ENCODE measurements at regions not wholly inside any gene's neighbourhood (a gene's known extent, or its start where the extent isn't known, plus 50 kb on each side); places are given as distances from the start of the nearest gene placed in this dataset.

DNA sequence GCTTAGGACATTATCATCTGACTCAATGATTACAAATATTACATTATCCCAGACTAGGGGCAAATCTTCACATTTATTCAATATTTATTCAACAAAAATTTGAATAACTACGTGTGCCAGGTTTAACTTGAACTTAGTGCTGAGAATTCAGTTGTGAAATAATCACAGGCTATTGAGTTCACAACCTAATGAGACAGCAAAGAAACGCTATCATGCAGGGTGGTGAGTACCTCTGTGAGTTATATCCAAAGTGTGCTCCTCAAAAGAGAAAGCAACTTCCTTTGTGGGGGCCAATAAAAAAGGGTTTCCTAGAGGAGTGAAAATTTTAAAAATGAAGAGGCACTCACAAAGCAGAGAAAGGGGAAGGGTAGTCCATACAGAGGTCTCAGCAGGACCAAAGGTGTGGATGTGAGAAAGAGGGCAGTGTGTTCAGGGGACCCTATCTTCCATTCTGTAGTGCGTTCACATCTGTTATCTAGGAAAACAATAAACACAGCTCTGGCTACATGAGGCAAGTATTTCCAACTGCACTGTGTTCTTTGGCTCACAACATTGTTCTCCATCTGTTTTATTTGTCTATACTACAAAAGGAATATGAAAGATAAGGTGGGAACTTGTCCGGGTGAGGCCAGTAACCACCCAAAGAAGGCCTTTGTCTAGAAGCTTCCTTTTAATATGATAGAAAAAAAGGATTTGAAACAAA lies 155.4 kb upstream of the MARCKS start:
- Histone ChIP-seq H3K4me1 (ENCODE audit: low read length) (peaks cover 14% of the 10 kb centered on the region), H3K4me2 (ENCODE audit: low read depth, low read length) (no peak overlapping the region), H3K9me3 (replicated peaks; ENCODE audit: insufficient read depth, low read length) (no peaks in the 10 kb centered on the region), H3F3A (ENCODE audit: insufficient read depth, low read length) (no peaks in the 10 kb centered on the region), H3K36me3 (replicated peaks; ENCODE audit: insufficient read depth, low read length) (no peaks in the 10 kb centered on the region), H3K4me3 (ENCODE audit: low read length) (no peak overlapping the region), H3K9ac (ENCODE audit: low read length) (no peak overlapping the region), H4K20me1 (ENCODE audit: insufficient read depth, low read length) (no peaks in the 10 kb centered on the region), H3K27me3 (replicated peaks; ENCODE audit: insufficient read depth, low read length) (no peaks in the 10 kb centered on the region), H2AFZ (ENCODE audit: low read length) (no peak overlapping the region), H3K9me2 (replicated peaks; ENCODE audit: insufficient read depth, low read length) (no peaks in the 10 kb centered on the region), H3K79me2 (ENCODE audit: low read length) (no peaks in the 10 kb centered on the region), H3K27ac (ENCODE audit: low read length) (no peak overlapping the region)
- DNase-seq: no peak
- no peak for TF ChIP-seq EZH2phosphoT487 (IDR thresholded peaks at IDR 0.05; ENCODE audit: low read length)
- TF ChIP-seq, protein P1, sequence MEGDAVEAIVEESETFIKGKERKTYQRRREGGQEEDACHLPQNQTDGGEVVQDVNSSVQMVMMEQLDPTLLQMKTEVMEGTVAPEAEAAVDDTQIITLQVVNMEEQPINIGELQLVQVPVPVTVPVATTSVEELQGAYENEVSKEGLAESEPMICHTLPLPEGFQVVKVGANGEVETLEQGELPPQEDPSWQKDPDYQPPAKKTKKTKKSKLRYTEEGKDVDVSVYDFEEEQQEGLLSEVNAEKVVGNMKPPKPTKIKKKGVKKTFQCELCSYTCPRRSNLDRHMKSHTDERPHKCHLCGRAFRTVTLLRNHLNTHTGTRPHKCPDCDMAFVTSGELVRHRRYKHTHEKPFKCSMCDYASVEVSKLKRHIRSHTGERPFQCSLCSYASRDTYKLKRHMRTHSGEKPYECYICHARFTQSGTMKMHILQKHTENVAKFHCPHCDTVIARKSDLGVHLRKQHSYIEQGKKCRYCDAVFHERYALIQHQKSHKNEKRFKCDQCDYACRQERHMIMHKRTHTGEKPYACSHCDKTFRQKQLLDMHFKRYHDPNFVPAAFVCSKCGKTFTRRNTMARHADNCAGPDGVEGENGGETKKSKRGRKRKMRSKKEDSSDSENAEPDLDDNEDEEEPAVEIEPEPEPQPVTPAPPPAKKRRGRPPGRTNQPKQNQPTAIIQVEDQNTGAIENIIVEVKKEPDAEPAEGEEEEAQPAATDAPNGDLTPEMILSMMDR (IDR thresholded peaks at IDR 0.05; ENCODE audit: low read length): no peak
- no peak for TF ChIP-seq EZH2 (optimal IDR thresholded peaks at IDR 0.05; ENCODE audit: low read depth, low read length)

DNA sequence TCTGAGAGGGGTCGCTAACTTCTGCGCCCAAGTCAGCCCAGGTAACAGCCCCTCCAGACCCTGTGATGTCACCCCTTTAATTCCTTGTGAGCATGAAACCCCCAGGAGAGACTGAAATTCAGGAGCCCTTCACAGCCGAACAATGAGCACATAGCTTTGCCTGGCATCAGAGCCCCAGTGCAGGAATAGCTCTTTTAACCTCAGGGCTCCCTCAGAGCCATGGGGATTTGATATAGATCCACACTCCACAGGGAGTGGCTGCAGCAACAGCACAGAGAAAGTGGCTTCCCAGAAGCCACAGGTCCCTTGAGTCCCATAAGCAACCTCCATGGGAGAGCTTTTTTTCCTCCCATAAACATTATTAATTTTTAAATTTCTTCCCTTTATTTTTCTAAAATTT lies 150.0 kb upstream of the MARCKS start:
- no peak for DNase-seq
- Histone ChIP-seq H3K27me3 (replicated peaks; ENCODE audit: insufficient read depth, low read length) (no peaks in the 10 kb centered on the region), H3K36me3 (replicated peaks; ENCODE audit: insufficient read depth, low read length) (no peaks in the 10 kb centered on the region), H3K4me3 (ENCODE audit: low read length) (no peak overlapping the region), H3K9ac (ENCODE audit: low read length) (no peak overlapping the region), H2AFZ (ENCODE audit: low read length) (no peak overlapping the region), H3K4me1 (ENCODE audit: low read length) (no peaks in the 10 kb centered on the region), H3K9me2 (replicated peaks; ENCODE audit: insufficient read depth, low read length) (no peaks in the 10 kb centered on the region), H3K4me2 (ENCODE audit: low read depth, low read length) (no peak overlapping the region), H4K20me1 (ENCODE audit: insufficient read depth, low read length) (no peaks in the 10 kb centered on the region), H3F3A (ENCODE audit: insufficient read depth, low read length) (no peaks in the 10 kb centered on the region), H3K27ac (ENCODE audit: low read length) (no peak overlapping the region), H3K79me2 (ENCODE audit: low read length) (no peaks in the 10 kb centered on the region), H3K9me3 (replicated peaks; ENCODE audit: insufficient read depth, low read length) (no peaks in the 10 kb centered on the region)
- no peak for TF ChIP-seq EZH2phosphoT487 (IDR thresholded peaks at IDR 0.05; ENCODE audit: low read length)
- TF ChIP-seq, protein P1 (IDR thresholded peaks at IDR 0.05; ENCODE audit: low read length): no peak
- TF ChIP-seq EZH2 (optimal IDR thresholded peaks at IDR 0.05; ENCODE audit: low read depth, low read length): no peak

DNA sequence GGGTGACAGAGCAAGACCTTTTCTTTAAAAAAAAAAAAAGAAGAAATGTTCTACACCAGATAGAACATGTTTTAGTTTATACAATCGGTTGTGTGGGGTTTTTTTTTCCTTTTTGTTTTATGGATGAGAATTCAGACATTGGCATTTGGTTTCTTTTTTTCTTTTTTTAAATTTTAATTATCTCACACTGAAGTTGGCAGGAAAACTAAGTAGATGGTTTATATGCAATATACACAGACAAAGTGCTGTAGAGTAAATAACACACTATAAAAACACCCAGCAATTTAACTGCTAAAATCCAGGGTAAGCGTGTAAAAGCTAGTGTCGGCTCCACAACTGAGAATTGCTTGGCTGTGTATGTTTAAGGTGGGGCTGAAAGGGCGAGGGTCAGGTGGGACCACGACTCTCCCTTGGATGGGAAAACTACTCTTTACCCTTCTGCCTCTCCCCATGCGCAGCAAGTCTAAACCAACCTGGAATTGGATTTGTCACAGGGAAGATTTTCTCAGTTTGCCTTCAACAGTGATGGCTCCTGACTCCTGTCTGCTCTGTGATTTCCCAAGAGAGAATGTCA lies 147.1 kb upstream of the MARCKS start:
- Histone ChIP-seq H3K36me3 (replicated peaks; ENCODE audit: insufficient read depth, low read length) (no peaks in the 10 kb centered on the region), H3K9me3 (replicated peaks; ENCODE audit: insufficient read depth, low read length) (no peaks in the 10 kb centered on the region), H3K27ac (ENCODE audit: low read length) (no peak overlapping the region), H3K27me3 (replicated peaks; ENCODE audit: insufficient read depth, low read length) (no peaks in the 10 kb centered on the region), H3K4me2 (ENCODE audit: low read depth, low read length) (no peak overlapping the region), H3K4me1 (ENCODE audit: low read length) (no peaks in the 10 kb centered on the region), H3K9ac (ENCODE audit: low read length) (no peak overlapping the region), H2AFZ (ENCODE audit: low read length) (no peak overlapping the region), H3F3A (ENCODE audit: insufficient read depth, low read length) (no peaks in the 10 kb centered on the region), H3K79me2 (ENCODE audit: low read length) (no peaks in the 10 kb centered on the region), H3K4me3 (ENCODE audit: low read length) (no peak overlapping the region), H3K9me2 (replicated peaks; ENCODE audit: insufficient read depth, low read length) (no peaks in the 10 kb centered on the region), H4K20me1 (ENCODE audit: insufficient read depth, low read length) (no peaks in the 10 kb centered on the region)
- TF ChIP-seq EZH2phosphoT487 (IDR thresholded peaks at IDR 0.05; ENCODE audit: low read length) (no peak), EZH2 (optimal IDR thresholded peaks at IDR 0.05; ENCODE audit: low read depth, low read length) (no peak)
- TF ChIP-seq, protein P1 (IDR thresholded peaks at IDR 0.05; ENCODE audit: low read length): no peak
- no peak for DNase-seq

Data from MM.1S (cell line).